ENCODE measurements at regions not wholly inside any gene's neighbourhood (a gene's known extent, or its start where the extent isn't known, plus 50 kb on each side); places are given as distances from the start of the nearest gene placed in this dataset.
A peak's percentile ranks its signal among the peaks of the same experiment; 100 is the strongest.

GRCh38 chr4:165677081-165677480 is 196.0 kb upstream of the TLL1 start:
- Histone ChIP-seq H3K9me3 (no peaks in the 10 kb centered on the region), H3K27me3 (no peaks in the 10 kb centered on the region), H3K27ac (no peak overlapping the region), H3K4me1 (no peaks in the 10 kb centered on the region), H3K4me3 (no peak overlapping the region), H3K36me3 (no peaks in the 10 kb centered on the region)
- intact Hi-C loops (cut with DNase I): no loop called here
- WGBS, 4 donors: 82 to 85% (median 84%) methylated on average over 8 of the region's 8 CpGs
- ATAC-seq (peak in 1 of 4 donors; percentile 12), DNase-seq (no peak)
- TF ChIP-seq POLR2A (IDR thresholded peaks at IDR 0.05): no peak
- TF ChIP-seq CTCF (IDR thresholded peaks at IDR 0.05): no peak

GRCh38 chr4:165678236-165678935 is 194.7 kb upstream of the TLL1 start:
- no peaks in the 10 kb centered on the region for H3K4me1 ChIP-seq
- DNase-seq: no peak
- H3K36me3 ChIP-seq: no peaks in the 10 kb centered on the region
- intact Hi-C loops (cut with DNase I): no loop called here
- no peaks in the 10 kb centered on the region for H3K9me3 ChIP-seq
- ATAC-seq: no peak
- H3K27ac ChIP-seq: no peak overlapping the region
- TF ChIP-seq CTCF (IDR thresholded peaks at IDR 0.05) (no peak), POLR2A (IDR thresholded peaks at IDR 0.05) (no peak)
- WGBS, 4 donors: 75 to 80% (median 76%) methylated on average over 6 of the region's 6 CpGs
- H3K27me3 ChIP-seq: no peaks in the 10 kb centered on the region
- H3K4me3 ChIP-seq: no peak overlapping the region

GRCh38 chr4:165678936-165679325 is 194.1 kb upstream of the TLL1 start:
- no peaks in the 10 kb centered on the region for H3K27me3 ChIP-seq
- H3K9me3 ChIP-seq: no peaks in the 10 kb centered on the region
- intact Hi-C loops (cut with DNase I): no loop called here
- H3K4me1 ChIP-seq: no peaks in the 10 kb centered on the region
- H3K36me3 ChIP-seq: no peaks in the 10 kb centered on the region
- 72 to 89% (median 88%) methylated on average over 1 of the region's 1 CpG for WGBS, 4 donors
- no peak overlapping the region for H3K27ac ChIP-seq
- no peak for TF ChIP-seq POLR2A (IDR thresholded peaks at IDR 0.05)
- no peak for TF ChIP-seq CTCF (IDR thresholded peaks at IDR 0.05)
- no peak for ATAC-seq
- no peak for DNase-seq
- no peak overlapping the region for H3K4me3 ChIP-seq

GRCh38 chr4:165680821-165681220 is 192.2 kb upstream of the TLL1 start:
- H3K27ac ChIP-seq: no peak overlapping the region
- ATAC-seq (no peak), DNase-seq (no peak)
- H3K9me3 ChIP-seq: no peaks in the 10 kb centered on the region
- H3K4me3 ChIP-seq: no peak overlapping the region
- no peaks in the 10 kb centered on the region for H3K36me3 ChIP-seq
- 89 to 92% (median 91%) methylated on average over 5 of the region's 5 CpGs for WGBS, 4 donors
- H3K27me3 ChIP-seq: no peaks in the 10 kb centered on the region
- no peak for TF ChIP-seq CTCF (IDR thresholded peaks at IDR 0.05)
- TF ChIP-seq POLR2A (IDR thresholded peaks at IDR 0.05): no peak
- intact Hi-C loops (cut with DNase I): no loop called here
- no peaks in the 10 kb centered on the region for H3K4me1 ChIP-seq

Data from heart left ventricle (tissue), 16 donors.